ENCODE measurements at regions not wholly inside any gene's neighbourhood (a gene's known extent, or its start where the extent isn't known, plus 50 kb on each side); places are given as distances from the start of the nearest gene placed in this dataset.

DNA sequence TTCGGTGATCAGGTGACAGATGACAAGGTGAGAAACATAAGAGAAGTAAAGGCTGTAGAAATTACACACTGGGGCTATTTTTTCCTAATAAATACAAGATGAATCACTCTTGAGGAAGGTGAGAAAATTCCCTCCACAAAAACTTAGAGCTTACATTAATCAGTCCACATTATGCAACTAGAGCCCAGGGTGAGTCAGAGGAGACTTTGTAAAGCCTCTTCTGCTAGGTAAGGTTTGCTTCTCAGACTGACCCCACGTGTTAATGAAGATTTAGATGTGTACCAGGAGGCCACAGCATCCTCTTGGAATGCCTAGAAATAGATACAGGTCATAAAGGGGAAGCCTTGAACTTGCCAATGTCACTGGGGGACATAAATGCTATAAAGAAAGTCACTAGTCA is 396.0 kb upstream of the SMIM31 start:
- Histone ChIP-seq H3K4me1 (no peaks in the 10 kb centered on the region), H3K27ac (no peak overlapping the region), H3K4me3 (no peak overlapping the region), H3K9me3 (no peaks in the 10 kb centered on the region), H3K4me2 (no peak overlapping the region)
- TF ChIP-seq MAFK (IDR thresholded peaks at IDR 0.05; ENCODE audit: partially characterized antibody) (no peak), SREBF2 (IDR thresholded peaks at IDR 0.05) (no peak), HOXB13 (CRISPR knock-in tag; IDR thresholded peaks at IDR 0.05; ENCODE audit: low read depth) (no peak), RNF2 (IDR thresholded peaks at IDR 0.05; ENCODE audit: borderline replicate concordance, low read depth) (no peak), ZNF302 (CRISPR knock-in tag; IDR thresholded peaks at IDR 0.05) (no peak), JUNB (IDR thresholded peaks at IDR 0.05) (no peak), HOXB5 (CRISPR knock-in tag; IDR thresholded peaks at IDR 0.05) (no peak), FOSB (CRISPR knock-in tag; IDR thresholded peaks at IDR 0.05) (no peak), CHD2 (IDR thresholded peaks at IDR 0.05; ENCODE audit: low read length, partially characterized antibody) (no peak), EHF (CRISPR knock-in tag; IDR thresholded peaks at IDR 0.05) (no peak), FOXS1 (CRISPR knock-in tag; IDR thresholded peaks at IDR 0.05) (no peak), FOSL2 (IDR thresholded peaks at IDR 0.05) (no peak), FOSL2 (CRISPR knock-in tag; IDR thresholded peaks at IDR 0.05) (no peak), CBX2 (IDR thresholded peaks at IDR 0.05; ENCODE audit: borderline replicate concordance, low read depth) (no peak), CHD4 (IDR thresholded peaks at IDR 0.05; ENCODE audit: borderline replicate concordance) (no peak)
- TF ChIP-seq, protein P1, sequence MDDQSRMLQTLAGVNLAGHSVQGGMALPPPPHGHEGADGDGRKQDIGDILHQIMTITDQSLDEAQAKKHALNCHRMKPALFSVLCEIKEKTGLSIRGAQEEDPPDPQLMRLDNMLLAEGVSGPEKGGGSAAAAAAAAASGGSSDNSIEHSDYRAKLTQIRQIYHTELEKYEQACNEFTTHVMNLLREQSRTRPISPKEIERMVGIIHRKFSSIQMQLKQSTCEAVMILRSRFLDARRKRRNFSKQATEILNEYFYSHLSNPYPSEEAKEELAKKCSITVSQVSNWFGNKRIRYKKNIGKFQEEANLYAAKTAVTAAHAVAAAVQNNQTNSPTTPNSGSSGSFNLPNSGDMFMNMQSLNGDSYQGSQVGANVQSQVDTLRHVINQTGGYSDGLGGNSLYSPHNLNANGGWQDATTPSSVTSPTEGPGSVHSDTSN (IDR thresholded peaks at IDR 0.05) = no peak
- ChIA-PET CTCF (no interaction called here), POLR2A (no interaction called here)
- 2% methylated on average over 2 of the region's 2 CpGs for WGBS (ENCODE audit: missing lambda C conversion rate)
- no peak for DNase-seq (ENCODE audit: low read depth in 1 of 2, low spot score in 1 of 2)
- ATAC-seq = no peak
- FAIRE-seq = no peak

DNA sequence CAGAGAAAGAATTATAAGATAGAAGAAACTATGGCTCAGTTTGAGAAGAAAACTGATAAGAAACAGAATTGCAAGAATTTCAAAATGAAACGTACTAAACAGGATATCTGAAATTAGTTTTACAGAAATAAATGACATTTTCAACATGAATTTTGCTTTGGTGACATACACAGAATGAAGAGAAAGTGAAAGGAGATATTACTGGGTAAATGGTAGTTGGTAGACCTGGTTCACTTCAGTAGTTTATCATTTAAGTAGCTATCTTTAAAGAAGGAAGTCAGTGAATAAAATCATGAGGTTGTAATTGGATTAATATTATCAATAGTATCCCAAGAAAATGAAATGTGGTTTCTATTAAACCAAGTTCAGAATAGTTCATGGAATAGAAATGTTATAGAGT is 395.5 kb upstream of the SMIM31 start:
- POLR2A ChIA-PET = no interaction called here

More for the DNA sequence above, 395.5 kb upstream of the SMIM31 start:
- CTCF ChIA-PET = no interaction called here
- 14% methylated on average over 1 of the region's 1 CpG for WGBS (ENCODE audit: missing lambda C conversion rate)
- ATAC-seq = no peak
- no peak for TF ChIP-seq KDM1A (IDR thresholded peaks at IDR 0.05; ENCODE audit: low read depth)
- TF ChIP-seq JUNB (IDR thresholded peaks at IDR 0.05) = no peak
- no peak for TF ChIP-seq HOXA7 (CRISPR knock-in tag; IDR thresholded peaks at IDR 0.05)
- TF ChIP-seq CHD2 (IDR thresholded peaks at IDR 0.05; ENCODE audit: low read length, partially characterized antibody) = no peak
- TF ChIP-seq KDM5A (IDR thresholded peaks at IDR 0.05) = no peak
- no peak for TF ChIP-seq ESRRA (IDR thresholded peaks at IDR 0.05; ENCODE audit: borderline replicate concordance, low read length)
- no peak for TF ChIP-seq ZFP36 (IDR thresholded peaks at IDR 0.05; ENCODE audit: borderline replicate concordance, partially characterized antibody)
- TF ChIP-seq PHF8 (IDR thresholded peaks at IDR 0.05; ENCODE audit: borderline replicate concordance, low read depth) = no peak
- TF ChIP-seq HOXB5 (CRISPR knock-in tag; IDR thresholded peaks at IDR 0.05) = no peak
- no peak for TF ChIP-seq RARB (CRISPR knock-in tag; IDR thresholded peaks at IDR 0.05)
- no peak for TF ChIP-seq HOXB13 (CRISPR knock-in tag; IDR thresholded peaks at IDR 0.05; ENCODE audit: low read depth)
- no peak for TF ChIP-seq SMC3 (IDR thresholded peaks at IDR 0.05)
- TF ChIP-seq EP300 (IDR thresholded peaks at IDR 0.05) = no peak
- no peak for TF ChIP-seq EHMT2 (IDR thresholded peaks at IDR 0.05; ENCODE audit: low read depth)
- TF ChIP-seq, protein P2, sequence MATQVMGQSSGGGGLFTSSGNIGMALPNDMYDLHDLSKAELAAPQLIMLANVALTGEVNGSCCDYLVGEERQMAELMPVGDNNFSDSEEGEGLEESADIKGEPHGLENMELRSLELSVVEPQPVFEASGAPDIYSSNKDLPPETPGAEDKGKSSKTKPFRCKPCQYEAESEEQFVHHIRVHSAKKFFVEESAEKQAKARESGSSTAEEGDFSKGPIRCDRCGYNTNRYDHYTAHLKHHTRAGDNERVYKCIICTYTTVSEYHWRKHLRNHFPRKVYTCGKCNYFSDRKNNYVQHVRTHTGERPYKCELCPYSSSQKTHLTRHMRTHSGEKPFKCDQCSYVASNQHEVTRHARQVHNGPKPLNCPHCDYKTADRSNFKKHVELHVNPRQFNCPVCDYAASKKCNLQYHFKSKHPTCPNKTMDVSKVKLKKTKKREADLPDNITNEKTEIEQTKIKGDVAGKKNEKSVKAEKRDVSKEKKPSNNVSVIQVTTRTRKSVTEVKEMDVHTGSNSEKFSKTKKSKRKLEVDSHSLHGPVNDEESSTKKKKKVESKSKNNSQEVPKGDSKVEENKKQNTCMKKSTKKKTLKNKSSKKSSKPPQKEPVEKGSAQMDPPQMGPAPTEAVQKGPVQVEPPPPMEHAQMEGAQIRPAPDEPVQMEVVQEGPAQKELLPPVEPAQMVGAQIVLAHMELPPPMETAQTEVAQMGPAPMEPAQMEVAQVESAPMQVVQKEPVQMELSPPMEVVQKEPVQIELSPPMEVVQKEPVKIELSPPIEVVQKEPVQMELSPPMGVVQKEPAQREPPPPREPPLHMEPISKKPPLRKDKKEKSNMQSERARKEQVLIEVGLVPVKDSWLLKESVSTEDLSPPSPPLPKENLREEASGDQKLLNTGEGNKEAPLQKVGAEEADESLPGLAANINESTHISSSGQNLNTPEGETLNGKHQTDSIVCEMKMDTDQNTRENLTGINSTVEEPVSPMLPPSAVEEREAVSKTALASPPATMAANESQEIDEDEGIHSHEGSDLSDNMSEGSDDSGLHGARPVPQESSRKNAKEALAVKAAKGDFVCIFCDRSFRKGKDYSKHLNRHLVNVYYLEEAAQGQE (IDR thresholded peaks at IDR 0.05) = no peak
- no peak for TF ChIP-seq HEYL (CRISPR knock-in tag; IDR thresholded peaks at IDR 0.05)
- TF ChIP-seq FOSB (CRISPR knock-in tag; IDR thresholded peaks at IDR 0.05) = no peak
- no peak for TF ChIP-seq SREBF2 (IDR thresholded peaks at IDR 0.05)
- Histone ChIP-seq H3K4me1 (no peaks in the 10 kb centered on the region), H3K27ac (no peak overlapping the region), H3K4me3 (no peak overlapping the region), H3K4me2 (no peak overlapping the region), H3K9me3 (no peaks in the 10 kb centered on the region)
- no peak for DNase-seq (ENCODE audit: low read depth in 1 of 2, low spot score in 1 of 2)
- FAIRE-seq = no peak

All from A549 (cell line).